ENCODE measurements at regions not wholly inside any gene's neighbourhood (a gene's known extent, or its start where the extent isn't known, plus 50 kb on each side); places are given as distances from the start of the nearest gene placed in this dataset.

- TF ChIP-seq, protein P1, sequence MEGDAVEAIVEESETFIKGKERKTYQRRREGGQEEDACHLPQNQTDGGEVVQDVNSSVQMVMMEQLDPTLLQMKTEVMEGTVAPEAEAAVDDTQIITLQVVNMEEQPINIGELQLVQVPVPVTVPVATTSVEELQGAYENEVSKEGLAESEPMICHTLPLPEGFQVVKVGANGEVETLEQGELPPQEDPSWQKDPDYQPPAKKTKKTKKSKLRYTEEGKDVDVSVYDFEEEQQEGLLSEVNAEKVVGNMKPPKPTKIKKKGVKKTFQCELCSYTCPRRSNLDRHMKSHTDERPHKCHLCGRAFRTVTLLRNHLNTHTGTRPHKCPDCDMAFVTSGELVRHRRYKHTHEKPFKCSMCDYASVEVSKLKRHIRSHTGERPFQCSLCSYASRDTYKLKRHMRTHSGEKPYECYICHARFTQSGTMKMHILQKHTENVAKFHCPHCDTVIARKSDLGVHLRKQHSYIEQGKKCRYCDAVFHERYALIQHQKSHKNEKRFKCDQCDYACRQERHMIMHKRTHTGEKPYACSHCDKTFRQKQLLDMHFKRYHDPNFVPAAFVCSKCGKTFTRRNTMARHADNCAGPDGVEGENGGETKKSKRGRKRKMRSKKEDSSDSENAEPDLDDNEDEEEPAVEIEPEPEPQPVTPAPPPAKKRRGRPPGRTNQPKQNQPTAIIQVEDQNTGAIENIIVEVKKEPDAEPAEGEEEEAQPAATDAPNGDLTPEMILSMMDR (IDR thresholded peaks at IDR 0.05; ENCODE audit: low read depth, low read length, missing control alignments) = no peak
Measured at GRCh38 chr1:42013881-42014470, 95.3 kb upstream of the HIVEP3 start.

GRCh38 chr1:42012852-42013251, 94.1 kb upstream of the HIVEP3 start:
- H3K4me3 ChIP-seq (ENCODE audit: low read depth, low read length) = no peak overlapping the region
- no peak overlapping the region for H3K27ac ChIP-seq
- H3K27me3 ChIP-seq (replicated peaks) = no peaks in the 10 kb centered on the region
- no peak for DNase-seq
- TF ChIP-seq, protein P1 (IDR thresholded peaks at IDR 0.05; ENCODE audit: low read depth, low read length, missing control alignments) = no peak
- in situ Hi-C loops (cut with HindIII; ENCODE audit: low pct_ligation_motif_present, low sequenced_read_pairs) = no loop called here
- no peaks in the 10 kb centered on the region for H3K36me3 ChIP-seq (replicated peaks)

More at GRCh38 chr1:42013881-42014470, 95.3 kb upstream of the HIVEP3 start:
- in situ Hi-C loops (cut with HindIII; ENCODE audit: low pct_ligation_motif_present, low sequenced_read_pairs) = no loop called here
- no peaks in the 10 kb centered on the region for H3K27me3 ChIP-seq (replicated peaks)
- H3K36me3 ChIP-seq (replicated peaks) = no peaks in the 10 kb centered on the region
- no peak overlapping the region for H3K4me3 ChIP-seq (ENCODE audit: low read depth, low read length)
- DNase-seq = no peak
- no peak overlapping the region for H3K27ac ChIP-seq

- TF ChIP-seq, protein P1 (IDR thresholded peaks at IDR 0.05; ENCODE audit: low read depth, low read length, missing control alignments) = no peak
- DNase-seq = no peak
- Histone ChIP-seq H3K36me3 (replicated peaks) (no peaks in the 10 kb centered on the region), H3K27ac (no peak overlapping the region), H3K4me3 (ENCODE audit: low read depth, low read length) (no peak overlapping the region), H3K27me3 (replicated peaks) (no peaks in the 10 kb centered on the region)
- in situ Hi-C loops (cut with HindIII; ENCODE audit: low pct_ligation_motif_present, low sequenced_read_pairs) = no loop called here
Measured at GRCh38 chr1:42010381-42010780, 91.7 kb upstream of the HIVEP3 start.

DNA sequence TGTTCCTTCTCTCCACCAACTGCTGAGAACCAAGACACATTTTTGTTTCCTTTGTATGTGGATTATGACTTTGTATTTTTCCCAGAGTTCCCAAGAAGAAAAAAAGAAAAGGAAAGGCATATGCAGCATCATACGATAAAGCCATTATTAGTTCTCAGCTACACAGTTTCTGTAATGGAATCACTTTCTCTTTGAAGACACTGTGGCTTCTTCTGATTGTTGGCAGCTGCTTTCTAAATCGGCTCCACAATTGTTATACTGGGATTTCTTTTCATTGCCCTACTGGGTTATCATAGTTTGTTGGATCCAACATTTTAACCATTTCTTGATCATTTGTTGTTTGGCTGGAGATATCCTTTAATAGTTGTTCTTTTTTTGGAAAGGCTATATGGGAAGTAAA, 89.5 kb upstream of the HIVEP3 start:
- Histone ChIP-seq H3K27me3 (replicated peaks) (no peaks in the 10 kb centered on the region), H3K27ac (no peak overlapping the region), H3K4me3 (ENCODE audit: low read depth, low read length) (no peak overlapping the region), H3K36me3 (replicated peaks) (no peaks in the 10 kb centered on the region)
- TF ChIP-seq, protein P1 (IDR thresholded peaks at IDR 0.05; ENCODE audit: low read depth, low read length, missing control alignments) = no peak
- DNase-seq = no peak
- in situ Hi-C loops (cut with HindIII; ENCODE audit: low pct_ligation_motif_present, low sequenced_read_pairs) = no loop called here

- no peak overlapping the region for H3K4me3 ChIP-seq (ENCODE audit: low read depth, low read length)
- H3K27me3 ChIP-seq (replicated peaks) = no peaks in the 10 kb centered on the region
- TF ChIP-seq, protein P1 (IDR thresholded peaks at IDR 0.05; ENCODE audit: low read depth, low read length, missing control alignments) = no peak
- in situ Hi-C loops (cut with HindIII; ENCODE audit: low pct_ligation_motif_present, low sequenced_read_pairs) = no loop called here
- no peak overlapping the region for H3K27ac ChIP-seq
- peak; percentile 32 for DNase-seq
- H3K36me3 ChIP-seq (replicated peaks) = no peaks in the 10 kb centered on the region
Measured at GRCh38 chr1:42006836-42007235, 88.1 kb upstream of the HIVEP3 start.

GRCh38 chr1:42006093-42006492, 87.4 kb upstream of the HIVEP3 start:
- Histone ChIP-seq H3K27ac (no peak overlapping the region), H3K36me3 (replicated peaks) (no peaks in the 10 kb centered on the region), H3K27me3 (replicated peaks) (no peaks in the 10 kb centered on the region), H3K4me3 (ENCODE audit: low read depth, low read length) (no peak overlapping the region)
- in situ Hi-C loops (cut with HindIII; ENCODE audit: low pct_ligation_motif_present, low sequenced_read_pairs) = no loop called here
- TF ChIP-seq, protein P1 (IDR thresholded peaks at IDR 0.05; ENCODE audit: low read depth, low read length, missing control alignments) = no peak
- no peak for DNase-seq

Data from brain microvascular endothelial cell (primary cell).